ENCODE measurements at regions not wholly inside any gene's neighbourhood (a gene's known extent, or its start where the extent isn't known, plus 50 kb on each side); places are given as distances from the start of the nearest gene placed in this dataset.

- POLR2A ChIA-PET, result no interaction called here
- Histone ChIP-seq H3K27me3 (ENCODE audit: control insufficient read depth in 2 of 2, insufficient read depth in 2 of 2, low read length in 2 of 2) (no peaks in the 10 kb centered on the region), H3K27ac (ENCODE audit: low read depth, low read length) (no peak overlapping the region), H3K9me3 (ENCODE audit: control insufficient read depth in 2 of 3, low read length in 3 of 3) (no peaks in the 10 kb centered on the region), H3K36me3 (ENCODE audit: control insufficient read depth in 2 of 3, insufficient read depth in 3 of 3, low read length in 3 of 3) (no peaks in the 10 kb centered on the region), H3K4me1 (ENCODE audit: control insufficient read depth in 2 of 2, insufficient read depth in 2 of 2, low read length in 2 of 2) (no peaks in the 10 kb centered on the region), H3K4me3 (ENCODE audit: low read length) (no peak overlapping the region)
- intact Hi-C loops (cut with micrococcal nuclease), result no loop called here
- peaks cover 0 to 12% (median 0%) of the 10 kb centered on the region in 11 donors for H3K9me3 Mint-ChIP-seq
- no peak for ATAC-seq
- CTCF ChIA-PET, result no interaction called here
- peaks cover 0 to 2% (median 0%) of the 10 kb centered on the region in 7 donors for H3K4me1 Mint-ChIP-seq
- no peaks in the 10 kb centered on the region for H3K36me3 Mint-ChIP-seq
- no peak for DNase-seq
- no peak overlapping the region for H3K4me3 Mint-ChIP-seq
- H3K27ac Mint-ChIP-seq, result no peak overlapping the region
- no peaks in the 10 kb centered on the region for H3K27me3 Mint-ChIP-seq
These were observed 1229.8 kb upstream of the WWC1 start for GRCh38 chr5:167061695-167062094.

- POLR2A ChIA-PET, result no interaction called here
These were observed 1228.3 kb upstream of the WWC1 start for GRCh38 chr5:167063116-167063515.

GRCh38 chr5:167063788-167064187, 1227.7 kb upstream of the WWC1 start:
- H3K36me3 Mint-ChIP-seq, result no peaks in the 10 kb centered on the region
- Histone ChIP-seq H3K27me3 (ENCODE audit: control insufficient read depth in 2 of 2, insufficient read depth in 2 of 2, low read length in 2 of 2) (no peaks in the 10 kb centered on the region), H3K27ac (ENCODE audit: low read depth, low read length) (no peak overlapping the region), H3K4me3 (ENCODE audit: low read length) (no peak overlapping the region), H3K36me3 (ENCODE audit: control insufficient read depth in 2 of 3, insufficient read depth in 3 of 3, low read length in 3 of 3) (no peaks in the 10 kb centered on the region), H3K9me3 (ENCODE audit: control insufficient read depth in 2 of 3, low read length in 3 of 3) (no peaks in the 10 kb centered on the region), H3K4me1 (ENCODE audit: control insufficient read depth in 2 of 2, insufficient read depth in 2 of 2, low read length in 2 of 2) (no peaks in the 10 kb centered on the region)
- DNase-seq, result no peak
- H3K27me3 Mint-ChIP-seq, result no peaks in the 10 kb centered on the region
- H3K9me3 Mint-ChIP-seq, result peaks cover 0 to 9% (median 0%) of the 10 kb centered on the region in 11 donors
- intact Hi-C loops (cut with micrococcal nuclease), result no loop called here
- H3K4me3 Mint-ChIP-seq, result no peak overlapping the region
- H3K27ac Mint-ChIP-seq, result no peak overlapping the region
- no peaks in the 10 kb centered on the region for H3K4me1 Mint-ChIP-seq
- no peak for ATAC-seq
- ChIA-PET POLR2A (no interaction called here), CTCF (no interaction called here)

More at GRCh38 chr5:167063116-167063515, 1228.3 kb upstream of the WWC1 start:
- ATAC-seq (no peak), DNase-seq (no peak)
- intact Hi-C loops (cut with micrococcal nuclease), result no loop called here
- H3K9me3 Mint-ChIP-seq, result peaks cover 0 to 9% (median 0%) of the 10 kb centered on the region in 11 donors
- H3K36me3 Mint-ChIP-seq, result no peaks in the 10 kb centered on the region
- Histone ChIP-seq H3K27ac (ENCODE audit: low read depth, low read length) (no peak overlapping the region), H3K9me3 (ENCODE audit: control insufficient read depth in 2 of 3, low read length in 3 of 3) (no peaks in the 10 kb centered on the region), H3K27me3 (ENCODE audit: control insufficient read depth in 2 of 2, insufficient read depth in 2 of 2, low read length in 2 of 2) (no peaks in the 10 kb centered on the region), H3K4me3 (ENCODE audit: low read length) (no peak overlapping the region), H3K4me1 (ENCODE audit: control insufficient read depth in 2 of 2, insufficient read depth in 2 of 2, low read length in 2 of 2) (no peaks in the 10 kb centered on the region), H3K36me3 (ENCODE audit: control insufficient read depth in 2 of 3, insufficient read depth in 3 of 3, low read length in 3 of 3) (no peaks in the 10 kb centered on the region)
- CTCF ChIA-PET, result no interaction called here
- peaks cover 0 to 2% (median 0%) of the 10 kb centered on the region in 7 donors for H3K4me1 Mint-ChIP-seq
- H3K27ac Mint-ChIP-seq, result no peak overlapping the region
- no peaks in the 10 kb centered on the region for H3K27me3 Mint-ChIP-seq
- H3K4me3 Mint-ChIP-seq, result no peak overlapping the region

- Histone ChIP-seq H3K4me1 (ENCODE audit: control insufficient read depth in 2 of 2, insufficient read depth in 2 of 2, low read length in 2 of 2) (no peaks in the 10 kb centered on the region), H3K27me3 (ENCODE audit: control insufficient read depth in 2 of 2, insufficient read depth in 2 of 2, low read length in 2 of 2) (no peaks in the 10 kb centered on the region), H3K4me3 (ENCODE audit: low read length) (no peak overlapping the region), H3K9me3 (ENCODE audit: control insufficient read depth in 2 of 3, low read length in 3 of 3) (no peaks in the 10 kb centered on the region), H3K27ac (ENCODE audit: low read depth, low read length) (no peak overlapping the region), H3K36me3 (ENCODE audit: control insufficient read depth in 2 of 3, insufficient read depth in 3 of 3, low read length in 3 of 3) (no peaks in the 10 kb centered on the region)
- H3K27me3 Mint-ChIP-seq, result no peaks in the 10 kb centered on the region
- intact Hi-C loops (cut with micrococcal nuclease), result no loop called here
- no peaks in the 10 kb centered on the region for H3K36me3 Mint-ChIP-seq
- H3K9me3 Mint-ChIP-seq, result peaks cover 0 to 9% (median 0%) of the 10 kb centered on the region in 11 donors
- ChIA-PET CTCF (no interaction called here), POLR2A (no interaction called here)
- ATAC-seq, result no peak
- DNase-seq, result no peak
- H3K4me1 Mint-ChIP-seq, result no peaks in the 10 kb centered on the region
- H3K4me3 Mint-ChIP-seq, result no peak overlapping the region
- no peak overlapping the region for H3K27ac Mint-ChIP-seq
These were observed 1227.2 kb upstream of the WWC1 start for GRCh38 chr5:167064198-167064776.

GRCh38 chr5:167065794-167066193, 1225.7 kb upstream of the WWC1 start:
- ATAC-seq (no peak), DNase-seq (no peak)
- H3K27me3 ChIP-seq (ENCODE audit: control insufficient read depth in 2 of 2, insufficient read depth in 2 of 2, low read length in 2 of 2), result no peaks in the 10 kb centered on the region
- Mint-ChIP-seq H3K27ac (no peak overlapping the region), H3K36me3 (no peaks in the 10 kb centered on the region), H3K9me3 (peaks cover 0 to 9% (median 0%) of the 10 kb centered on the region in 11 donors), H3K4me1 (no peaks in the 10 kb centered on the region), H3K4me3 (no peak overlapping the region), H3K27me3 (no peaks in the 10 kb centered on the region)
- no peaks in the 10 kb centered on the region for H3K4me1 ChIP-seq (ENCODE audit: control insufficient read depth in 2 of 2, insufficient read depth in 2 of 2, low read length in 2 of 2)
- H3K9me3 ChIP-seq (ENCODE audit: control insufficient read depth in 2 of 3, low read length in 3 of 3), result no peaks in the 10 kb centered on the region
- ChIA-PET POLR2A (no interaction called here), CTCF (no interaction called here)
- H3K36me3 ChIP-seq (ENCODE audit: control insufficient read depth in 2 of 3, insufficient read depth in 3 of 3, low read length in 3 of 3), result no peaks in the 10 kb centered on the region
- no peak overlapping the region for H3K4me3 ChIP-seq (ENCODE audit: low read length)
- H3K27ac ChIP-seq (ENCODE audit: low read depth, low read length), result no peak overlapping the region
- intact Hi-C loops (cut with micrococcal nuclease), result no loop called here

GRCh38 chr5:167071981-167072610, 1219.3 kb upstream of the WWC1 start:
- Histone ChIP-seq H3K4me3 (ENCODE audit: low read length) (no peak overlapping the region), H3K4me1 (ENCODE audit: control insufficient read depth in 2 of 2, insufficient read depth in 2 of 2, low read length in 2 of 2) (no peaks in the 10 kb centered on the region), H3K27me3 (ENCODE audit: control insufficient read depth in 2 of 2, insufficient read depth in 2 of 2, low read length in 2 of 2) (no peaks in the 10 kb centered on the region), H3K27ac (ENCODE audit: low read depth, low read length) (no peak overlapping the region), H3K9me3 (ENCODE audit: control insufficient read depth in 2 of 3, low read length in 3 of 3) (no peaks in the 10 kb centered on the region), H3K36me3 (ENCODE audit: control insufficient read depth in 2 of 3, insufficient read depth in 3 of 3, low read length in 3 of 3) (no peaks in the 10 kb centered on the region)
- ChIA-PET CTCF (no interaction called here), POLR2A (no interaction called here)
- Mint-ChIP-seq H3K4me3 (no peak overlapping the region), H3K9me3 (peaks cover 0 to 13% (median 2%) of the 10 kb centered on the region in 11 donors), H3K27me3 (no peaks in the 10 kb centered on the region), H3K27ac (no peak overlapping the region), H3K36me3 (no peaks in the 10 kb centered on the region), H3K4me1 (no peaks in the 10 kb centered on the region)
- DNase-seq (no peak), ATAC-seq (no peak)
- intact Hi-C loops (cut with micrococcal nuclease), result no loop called here

GRCh38 chr5:167081561-167081960, 1209.9 kb upstream of the WWC1 start:
- Mint-ChIP-seq H3K36me3 (no peaks in the 10 kb centered on the region), H3K4me3 (no peak overlapping the region), H3K27me3 (no peaks in the 10 kb centered on the region), H3K27ac (no peak overlapping the region), H3K4me1 (no peaks in the 10 kb centered on the region), H3K9me3 (peaks cover 0 to 5% (median 0%) of the 10 kb centered on the region in 11 donors)
- Histone ChIP-seq H3K9me3 (ENCODE audit: control insufficient read depth in 2 of 3, low read length in 3 of 3) (no peaks in the 10 kb centered on the region), H3K27me3 (ENCODE audit: control insufficient read depth in 2 of 2, insufficient read depth in 2 of 2, low read length in 2 of 2) (no peaks in the 10 kb centered on the region), H3K4me3 (ENCODE audit: low read length) (no peak overlapping the region), H3K4me1 (ENCODE audit: control insufficient read depth in 2 of 2, insufficient read depth in 2 of 2, low read length in 2 of 2) (no peaks in the 10 kb centered on the region), H3K27ac (ENCODE audit: low read depth, low read length) (no peak overlapping the region), H3K36me3 (ENCODE audit: control insufficient read depth in 2 of 3, insufficient read depth in 3 of 3, low read length in 3 of 3) (no peaks in the 10 kb centered on the region)
- CTCF ChIA-PET, result no interaction called here
- POLR2A ChIA-PET, result no interaction called here
- no peak for DNase-seq
- intact Hi-C loops (cut with micrococcal nuclease), result no loop called here
- no peak for ATAC-seq

Measured in naive thymus-derived CD4-positive, alpha-beta T cell (primary cell).